Small intestine (tissue), 7 donors: ENCODE measurements at regions not wholly inside any gene's neighbourhood (a gene's known extent, or its start where the extent isn't known, plus 50 kb on each side); places are given as distances from the start of the nearest gene placed in this dataset.

Experiments used
- DNase-seq, 2 donors: peaks; one replicate each; pipeline versions ENCODE4 v3.0.0 to v3.0.0-alpha.2; 2013
- FAIRE-seq: peaks from 2 replicates; lab custom pipeline; 2012; peaks lifted over from hg19 to GRCh38; lab: Jason Lieb, UNC
- H3K27ac ChIP-seq, 3 donors: one replicate each; pipeline ENCODE4 v1.5.1; 2013; ENCODE audit warnings: low read length in 2 of 3, mild to moderate bottlenecking in 2 of 3, control low read depth in 1 of 3, inconsistent platforms in 1 of 3, low read depth in 1 of 3, moderate library complexity in 1 of 3
- H3K27me3 ChIP-seq, 3 donors: one replicate each; pipeline ENCODE4 v1.6.1; 2013; ENCODE audit warnings: low read length in 3 of 3, inconsistent platforms in 1 of 3; ENCODE audit not compliant: control insufficient read depth in 3 of 3, insufficient read depth in 3 of 3
- H3K36me3 ChIP-seq, 3 donors: one replicate each; pipeline ENCODE4 v1.6.1; 2013; ENCODE audit warnings: low read length in 3 of 3, inconsistent platforms in 1 of 3, low read depth in 1 of 3, mild to moderate bottlenecking in 1 of 3, moderate library complexity in 1 of 3; ENCODE audit not compliant: control insufficient read depth in 3 of 3, insufficient read depth in 2 of 3
- H3K4me1 ChIP-seq, 3 donors: one replicate each; pipeline ENCODE4 v1.6.1; 2013; ENCODE audit warnings: low read length in 2 of 3, inconsistent platforms in 1 of 3, low read depth in 1 of 3, mild to moderate bottlenecking in 1 of 3, moderate library complexity in 1 of 3; ENCODE audit not compliant: control insufficient read depth in 3 of 3, insufficient read depth in 2 of 3
- H3K4me3 ChIP-seq, 3 donors: one replicate each; pipeline ENCODE4 v1.5.1; 2013; ENCODE audit warnings: low read length in 3 of 3, control low read depth in 1 of 3, inconsistent platforms in 1 of 3, low read depth in 1 of 3, mild to moderate bottlenecking in 1 of 3, moderate library complexity in 1 of 3
- H3K9me3 ChIP-seq, 2 donors: one replicate each; pipeline ENCODE4 v1.6.1; 2013; ENCODE audit warnings: low read depth in 1 of 2, low read length in 1 of 2; ENCODE audit not compliant: control insufficient read depth in 2 of 2, insufficient read depth in 1 of 2
- WGBS, 3 donors: extraction: QIAGEN DNeasy Blood & Tissue Kit; methylation state at CpG; one replicate each; pipeline ENCODE4 v1.1.7; 2013; 5-methylcytosine and 5-hydroxymethylcytosine counted together
- donor health status: healthy with polysubstance abuse.
- donor health status: control.
- donor health status: control.
- donor health status: Bipolar disorder and iron deficiency.
- donor health status: healthy.

DNA sequence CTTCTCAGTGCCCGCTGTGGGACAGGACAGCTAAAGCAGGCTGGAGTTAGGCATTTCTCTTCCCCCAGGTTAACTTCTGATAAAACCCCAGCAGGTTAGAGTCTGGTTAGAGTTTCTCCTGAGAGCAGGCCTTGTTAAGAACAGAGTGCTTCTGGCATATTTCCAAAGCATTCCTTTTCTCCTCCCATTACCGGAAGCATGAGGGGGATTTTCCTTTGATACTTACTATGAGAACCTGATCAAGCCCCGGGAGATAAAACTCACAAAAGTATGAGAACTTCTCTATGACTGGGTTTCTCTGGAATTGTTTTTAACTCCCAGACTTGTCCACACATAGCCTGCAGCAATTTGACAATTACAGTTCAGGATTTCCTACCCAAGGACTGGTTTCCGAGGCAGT is 77.4 kb upstream of the MAST4 start:
- Histone ChIP-seq H3K36me3 (no peaks in the 10 kb centered on the region), H3K27me3 (no peaks in the 10 kb centered on the region), H3K4me1 (no peaks in the 10 kb centered on the region), H3K27ac (no peak overlapping the region), H3K9me3 (peaks cover 0 to 2% of the 10 kb centered on the region in 2 donors), H3K4me3 (no peak overlapping the region)
- FAIRE-seq (no peak), DNase-seq (no peak)
- 67 to 75% (median 75%) methylated on average over 4 of the region's 4 CpGs for WGBS, 3 donors

GRCh38 chr5:66519626-66520025 is 76.6 kb upstream of the MAST4 start:
- Histone ChIP-seq H3K27me3 (no peaks in the 10 kb centered on the region), H3K4me1 (no peaks in the 10 kb centered on the region), H3K4me3 (no peak overlapping the region), H3K27ac (no peak overlapping the region), H3K9me3 (peaks cover 0 to 2% of the 10 kb centered on the region in 2 donors), H3K36me3 (no peaks in the 10 kb centered on the region)
- 52 to 82% (median 75%) methylated on average over 1 of the region's 1 CpG for WGBS, 3 donors
- no peak for DNase-seq
- FAIRE-seq = no peak

DNA sequence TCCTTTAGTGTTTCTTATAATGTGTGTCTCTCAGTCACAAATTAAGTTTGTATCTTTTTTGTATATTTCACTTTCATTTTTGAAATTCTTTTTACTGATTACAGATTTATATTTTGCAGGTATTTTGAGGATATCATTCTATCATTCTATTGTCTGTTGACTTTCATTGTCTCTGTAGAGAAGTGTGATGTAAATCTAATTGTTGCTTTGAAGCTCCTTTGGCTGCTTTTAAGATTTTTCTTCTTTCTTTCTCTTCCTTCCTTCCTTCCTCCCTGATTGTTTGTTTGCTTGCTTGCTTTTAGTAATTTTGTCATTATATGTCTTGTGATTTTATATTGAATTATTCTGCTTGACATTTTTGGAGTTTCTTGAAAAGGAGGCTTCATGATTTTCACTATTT is 75.3 kb upstream of the MAST4 start:
- Histone ChIP-seq H3K4me1 (no peaks in the 10 kb centered on the region), H3K27ac (no peak overlapping the region), H3K4me3 (no peak overlapping the region), H3K36me3 (no peaks in the 10 kb centered on the region), H3K27me3 (no peaks in the 10 kb centered on the region), H3K9me3 (peaks cover 0 to 2% of the 10 kb centered on the region in 2 donors)
- FAIRE-seq = no peak
- DNase-seq = no peak

GRCh38 chr5:66527478-66528035 is 68.6 kb upstream of the MAST4 start:
- no peak for FAIRE-seq
- Histone ChIP-seq H3K27me3 (no peaks in the 10 kb centered on the region), H3K27ac (no peak overlapping the region), H3K9me3 (no peaks in the 10 kb centered on the region), H3K36me3 (no peaks in the 10 kb centered on the region), H3K4me1 (no peaks in the 10 kb centered on the region), H3K4me3 (no peak overlapping the region)
- no peak for DNase-seq
- 72 to 77% (median 74%) methylated on average over 4 of the region's 4 CpGs for WGBS, 3 donors

- DNase-seq = no peak
- 43 to 53% (median 53%) methylated on average over 1 of the region's 1 CpG for WGBS, 3 donors
- FAIRE-seq = no peak
- Histone ChIP-seq H3K27me3 (no peaks in the 10 kb centered on the region), H3K9me3 (no peaks in the 10 kb centered on the region), H3K27ac (no peak overlapping the region), H3K36me3 (no peaks in the 10 kb centered on the region), H3K4me3 (no peak overlapping the region), H3K4me1 (no peaks in the 10 kb centered on the region)
Measured at GRCh38 chr5:66529182-66529581, 67.0 kb upstream of the MAST4 start.

DNA sequence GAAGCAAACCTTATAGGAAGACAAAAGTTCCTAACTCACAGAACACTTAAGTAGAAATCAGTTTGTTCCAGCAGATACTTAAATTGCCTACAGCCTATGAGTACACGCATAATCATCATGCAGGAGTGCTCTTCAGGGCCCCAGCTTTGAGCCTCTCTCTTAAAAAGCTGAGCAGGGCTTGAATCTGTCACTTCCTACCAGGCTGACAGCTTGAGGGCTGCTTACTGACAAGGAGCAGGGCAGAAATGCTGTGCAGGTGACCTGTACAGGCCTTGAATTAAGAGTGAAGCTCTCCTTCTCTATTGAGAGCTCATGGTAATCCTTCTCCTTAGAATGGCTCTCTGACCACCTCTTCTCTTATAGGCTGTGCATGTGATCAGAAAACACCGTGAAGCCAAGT is 66.5 kb upstream of the MAST4 start:
- FAIRE-seq = no peak

GRCh38 chr5:66538126-66538525 is 58.1 kb upstream of the MAST4 start:
- DNase-seq (no peak), FAIRE-seq (no peak)

More for the DNA sequence above, 66.5 kb upstream of the MAST4 start:
- no peaks in the 10 kb centered on the region for H3K4me1 ChIP-seq
- no peaks in the 10 kb centered on the region for H3K27me3 ChIP-seq
- H3K27ac ChIP-seq = no peak overlapping the region
- DNase-seq = no peak
- no peaks in the 10 kb centered on the region for H3K36me3 ChIP-seq
- 87 to 94% (median 91%) methylated on average over 2 of the region's 2 CpGs for WGBS, 3 donors
- H3K9me3 ChIP-seq = no peaks in the 10 kb centered on the region
- H3K4me3 ChIP-seq = no peak overlapping the region

DNA sequence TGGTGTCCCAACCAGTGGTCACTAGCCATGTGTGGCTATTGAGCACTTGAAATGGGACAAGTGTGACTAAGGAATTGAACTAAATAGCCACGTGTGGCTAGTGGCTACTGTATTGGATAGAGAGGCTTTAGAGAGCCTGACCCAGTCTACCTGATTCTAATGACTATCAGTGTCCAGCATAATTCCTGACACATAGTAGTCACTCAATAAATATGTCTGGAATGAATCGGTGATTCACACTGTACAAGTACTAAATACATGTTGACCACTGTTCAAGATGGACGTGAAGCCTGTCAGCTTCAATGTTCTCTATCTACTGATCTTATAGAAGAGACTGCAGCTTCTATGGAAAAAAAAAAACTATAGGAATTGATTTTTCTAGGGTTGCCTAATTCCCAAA is 57.7 kb upstream of the MAST4 start:
- Histone ChIP-seq H3K27me3 (no peaks in the 10 kb centered on the region), H3K27ac (no peak overlapping the region), H3K9me3 (no peaks in the 10 kb centered on the region), H3K4me3 (no peak overlapping the region), H3K4me1 (no peaks in the 10 kb centered on the region), H3K36me3 (no peaks in the 10 kb centered on the region)
- WGBS, 3 donors = 87 to 91% (median 87%) methylated on average over 3 of the region's 3 CpGs
- DNase-seq (no peak), FAIRE-seq (no peak)

More at GRCh38 chr5:66538126-66538525, 58.1 kb upstream of the MAST4 start:
- Histone ChIP-seq H3K36me3 (no peaks in the 10 kb centered on the region), H3K4me3 (no peak overlapping the region), H3K27me3 (no peaks in the 10 kb centered on the region), H3K9me3 (no peaks in the 10 kb centered on the region), H3K4me1 (no peaks in the 10 kb centered on the region), H3K27ac (no peak overlapping the region)

GRCh38 chr5:66540078-66540477 is 56.1 kb upstream of the MAST4 start:
- DNase-seq = no peak
- no peak overlapping the region for H3K27ac ChIP-seq

More at GRCh38 chr5:66540078-66540477, 56.1 kb upstream of the MAST4 start:
- Histone ChIP-seq H3K9me3 (no peaks in the 10 kb centered on the region), H3K4me3 (no peak overlapping the region), H3K4me1 (no peaks in the 10 kb centered on the region), H3K36me3 (no peaks in the 10 kb centered on the region), H3K27me3 (no peaks in the 10 kb centered on the region)
- 45 to 67% (median 61%) methylated on average over 2 of the region's 2 CpGs for WGBS, 3 donors
- no peak for FAIRE-seq
